OCI-LY7 (cell line): ENCODE measurements at regions not wholly inside any gene's neighbourhood (a gene's known extent, or its start where the extent isn't known, plus 50 kb on each side); places are given as distances from the start of the nearest gene placed in this dataset.

ENCODE experiments used
- BruUV-seq: library from RNA; stranded (reverse); fragments of 400-500 nt; replicated peaks from 2 replicates; lab custom pipeline; 2021; lab: Mats Ljungman, UMichigan
- CTCF ChIA-PET: fragments of 300-600 bp; sonication (Branson Sonifier 250); formaldehyde crosslinking; loops from one replicate; lab custom pipeline; 2022; ENCODE audit warnings: antibody characterized with exemption; ENCODE audit not compliant: unreplicated experiment; lab: Charles Lee
- POLR2A ChIA-PET: fragments of 300-600 bp; sonication (Branson Sonifier 250); formaldehyde crosslinking; loops from one replicate; lab custom pipeline; 2022; ENCODE audit warnings: antibody characterized with exemption; lab: Charles Lee
- DNase-seq: peaks from one replicate; pipeline ENCODE4 v3.0.0-alpha.2; 2015; ENCODE audit warnings: low spot score
- H2AFZ ChIP-seq: fragments of 200-600 bp; sonication (generic), shearing (Covaris generic); 2 replicates; pipeline ENCODE4 v1.6.1; 2014; ENCODE audit warnings: mild to moderate bottlenecking, antibody characterized with exemption, low read length, moderate library complexity
- H3K27ac ChIP-seq: fragments of 200-600 bp; sonication (generic); 2 replicates; pipeline ENCODE4 v1.5.1; 2014; ENCODE audit warnings: mixed run types, low read depth, mild to moderate bottlenecking, moderate library complexity, low read length, inconsistent platforms; ENCODE audit not compliant: poor library complexity, severe bottlenecking
- H3K36me3 ChIP-seq: fragments of 200-600 bp; sonication (generic); 2 replicates; pipeline ENCODE4 v1.6.1; 2014; ENCODE audit warnings: mild to moderate bottlenecking, antibody characterized with exemption, low read length, moderate library complexity, mixed read lengths; ENCODE audit not compliant: insufficient read depth
- H3K4me1 ChIP-seq: fragments of 200-600 bp; sonication (generic); 2 replicates; pipeline ENCODE4 v1.5.1; 2014; ENCODE audit warnings: mild to moderate bottlenecking, low read length; ENCODE audit not compliant: insufficient read depth, poor library complexity, severe bottlenecking
- H3K4me2 ChIP-seq: fragments of 200-600 bp; sonication (generic); 2 replicates; pipeline ENCODE4 v1.6.1; 2014; ENCODE audit warnings: mild to moderate bottlenecking, low read length
- H3K4me3 ChIP-seq: fragments of 200-600 bp; sonication (generic); 2 replicates; pipeline ENCODE4 v1.5.1; 2014; ENCODE audit warnings: mild to moderate bottlenecking, low read depth, low read length; ENCODE audit not compliant: poor library complexity, severe bottlenecking
- H3K79me2 ChIP-seq: fragments of 200-600 bp; sonication (generic); 2 replicates; pipeline ENCODE4 v1.6.1; 2016; ENCODE audit warnings: low read depth, mild to moderate bottlenecking, low read length, moderate library complexity, mixed read lengths; ENCODE audit not compliant: insufficient read depth
- H3K9me2 ChIP-seq: fragments of 200-600 bp; sonication (generic); 2 replicates; pipeline ENCODE4 v1.6.1; 2016; ENCODE audit warnings: mild to moderate bottlenecking, low read length, mixed read lengths; ENCODE audit not compliant: insufficient read depth
- H3K9me3 ChIP-seq: fragments of 200-600 bp; sonication (generic); 2 replicates; pipeline ENCODE4 v1.6.1; 2014; ENCODE audit warnings: mild to moderate bottlenecking, mixed run types, low read length, mixed read lengths
- H4K20me1 ChIP-seq: fragments of 200-600 bp; sonication (generic); 2 replicates; pipeline ENCODE4 v1.6.1; 2014; ENCODE audit warnings: mild to moderate bottlenecking, antibody characterized with exemption, low read length, moderate library complexity, mixed read lengths; ENCODE audit not compliant: insufficient read depth
- CTCF ChIP-seq: fragments of 200-600 bp; sonication (generic); conservative IDR thresholded peaks from 2 replicates; pipeline ENCODE4 v1.5.1; 2014; ENCODE audit warnings: mild to moderate bottlenecking, antibody characterized with exemption, low read length, moderate library complexity, mixed read lengths
- EZH2phosphoT487 ChIP-seq: fragments of 200-600 bp; sonication (generic); IDR thresholded peaks from 2 replicates; pipeline ENCODE4 v1.6.1; 2018; ENCODE audit warnings: low read depth, borderline replicate concordance, mild to moderate bottlenecking, mixed run types, antibody characterized with exemption, low read length, moderate library complexity, mixed read lengths
- intact Hi-C: fragments of 100-400 bp; cut with micrococcal nuclease; formaldehyde crosslinking; loops from one replicate; pipeline ENCODE4 v1.10.0; 2022; ENCODE audit not compliant: unreplicated experiment

- ChIA-PET CTCF (no interaction called here), POLR2A (no interaction called here)
- Histone ChIP-seq H3K27ac (no peak overlapping the region), H3K9me2 (no peaks in the 10 kb centered on the region), H4K20me1 (no peaks in the 10 kb centered on the region), H2AFZ (no peak overlapping the region), H3K4me1 (no peaks in the 10 kb centered on the region), H3K4me2 (no peak overlapping the region), H3K79me2 (no peaks in the 10 kb centered on the region), H3K9me3 (no peaks in the 10 kb centered on the region), H3K4me3 (no peak overlapping the region), H3K36me3 (no peaks in the 10 kb centered on the region)
- no peak for TF ChIP-seq EZH2phosphoT487
- TF ChIP-seq CTCF = no peak
- intact Hi-C loops = no loop called here
- DNase-seq = no peak
- BruUV-seq = no TSS peak
Measured at GRCh38 chr2:750628-751027, 73.4 kb upstream of the TMEM18 start.

- no TSS peak for BruUV-seq
- intact Hi-C loops = no loop called here
- no peaks in the 10 kb centered on the region for H3K9me2 ChIP-seq
Measured at GRCh38 chr2:747762-748351, 70.7 kb upstream of the TMEM18 start.

More at GRCh38 chr2:747762-748351, 70.7 kb upstream of the TMEM18 start:
- no peaks in the 10 kb centered on the region for H3K36me3 ChIP-seq
- H4K20me1 ChIP-seq = no peaks in the 10 kb centered on the region
- ChIA-PET POLR2A (no interaction called here), CTCF (no interaction called here)
- H3K9me3 ChIP-seq = no peaks in the 10 kb centered on the region
- no peak for DNase-seq
- TF ChIP-seq EZH2phosphoT487 = no peak
- no peak for TF ChIP-seq CTCF
- H3K79me2 ChIP-seq = no peaks in the 10 kb centered on the region
- no peak overlapping the region for H3K27ac ChIP-seq
- H3K4me1 ChIP-seq = no peaks in the 10 kb centered on the region
- no peak overlapping the region for H2AFZ ChIP-seq
- no peak overlapping the region for H3K4me3 ChIP-seq
- H3K4me2 ChIP-seq = no peak overlapping the region
